Gastroesophageal sphincter (tissue), 3 donors: ENCODE measurements at regions not wholly inside any gene's neighbourhood (a gene's known extent, or its start where the extent isn't known, plus 50 kb on each side); places are given as distances from the start of the nearest gene placed in this dataset.

Experiments
- CTCF ChIP-seq, 4 experiments: fragments of 200-600 bp in 2 of 4; fragments of 450-650 bp in 2 of 4; sonication (generic) in 1 of 4; IDR thresholded peaks; one replicate each; pipeline ENCODE4 v1.5.1; 2017 to 2019; ENCODE audit warnings: antibody characterized with exemption in 4 of 4, mild to moderate bottlenecking in 2 of 4, moderate library complexity in 2 of 4
- POLR2AphosphoS5 ChIP-seq: sonication (generic); formaldehyde crosslinking; IDR thresholded peaks from one replicate; pipeline ENCODE4 v1.6.1; 2017; ENCODE audit warnings: antibody characterized with exemption

DNA sequence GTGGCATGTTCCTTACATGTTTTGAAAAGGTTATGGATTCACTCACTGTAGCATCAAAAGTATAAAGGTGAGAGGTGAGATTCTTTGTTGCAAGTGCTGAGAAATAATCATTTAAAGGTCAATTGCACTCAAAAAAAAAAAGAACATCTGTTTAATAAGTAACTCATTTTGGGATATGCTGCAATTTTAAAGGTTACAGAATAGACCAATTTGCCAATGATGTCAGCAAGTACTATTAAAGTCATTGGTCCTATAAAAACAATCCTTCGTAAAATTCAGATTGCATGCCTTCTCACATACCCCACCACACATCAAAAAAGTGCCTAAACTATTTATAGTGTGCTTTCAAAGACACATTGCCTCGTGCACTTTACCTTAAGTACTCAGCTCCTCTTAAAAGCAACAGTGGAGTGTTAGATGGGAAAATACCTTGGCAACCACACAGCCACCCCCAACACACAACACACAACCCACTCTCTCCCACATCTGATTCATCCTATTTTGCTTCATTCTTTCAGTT, 218.2 kb upstream of the ADGRL2 start:
- no peak for TF ChIP-seq CTCF (IDR thresholded peaks at IDR 0.05)
- TF ChIP-seq POLR2AphosphoS5: peak; percentile 18
